H9 (cell line): ENCODE measurements at regions not wholly inside any gene's neighbourhood (a gene's known extent, or its start where the extent isn't known, plus 50 kb on each side); places are given as distances from the start of the nearest gene placed in this dataset.
A peak's percentile ranks its signal among the peaks of the same experiment; 100 is the strongest.

Experiments used
- DNase-seq: peaks from one replicate; pipeline ENCODE4 v3.0.0-alpha.2; 2017
- H2AFZ ChIP-seq: one replicate; pipeline ENCODE4 v1.6.1; 2013; ENCODE audit warnings: mild to moderate bottlenecking, low read length, control low read depth, moderate library complexity
- H2AK5ac ChIP-seq: 2 replicates; pipeline ENCODE4 v1.6.1; 2013; ENCODE audit warnings: low read length, control low read depth, mixed read lengths; ENCODE audit not compliant: insufficient read length
- H2BK120ac ChIP-seq: one replicate; pipeline ENCODE4 v1.6.1; 2013; ENCODE audit warnings: low read depth, mild to moderate bottlenecking, low read length, control low read depth, inconsistent platforms; ENCODE audit not compliant: poor library complexity, severe bottlenecking
- H2BK12ac ChIP-seq: 2 replicates; pipeline ENCODE4 v1.6.1; 2013; ENCODE audit warnings: low read length, control low read depth, mixed read lengths, low read depth; ENCODE audit not compliant: insufficient read length
- H2BK15ac ChIP-seq: 2 replicates; pipeline ENCODE4 v1.6.1; 2013; ENCODE audit warnings: low read depth, low read length, control low read depth
- H2BK20ac ChIP-seq: one replicate; pipeline ENCODE4 v1.6.1; 2013; ENCODE audit warnings: low read depth, mild to moderate bottlenecking, low read length, control low read depth, inconsistent platforms; ENCODE audit not compliant: poor library complexity, severe bottlenecking
- H2BK5ac ChIP-seq: 2 replicates; pipeline ENCODE4 v1.6.1; 2013; ENCODE audit warnings: low read length, control low read depth, mixed read lengths; ENCODE audit not compliant: insufficient read length
- H3K14ac ChIP-seq: 2 replicates; pipeline ENCODE4 v1.6.1; 2013; ENCODE audit warnings: low read length, control low read depth; ENCODE audit not compliant: insufficient read depth
- H3K18ac ChIP-seq: 2 replicates; pipeline ENCODE4 v1.6.1; 2013; ENCODE audit warnings: low read depth, mild to moderate bottlenecking, mixed read lengths, low read length, control low read depth; ENCODE audit not compliant: insufficient read length
- H3K23ac ChIP-seq: 2 replicates; pipeline ENCODE4 v1.6.1; 2013; ENCODE audit warnings: low read length, control low read depth, mixed read lengths, low read depth; ENCODE audit not compliant: insufficient read length
- H3K23me2 ChIP-seq: 2 replicates; pipeline ENCODE4 v1.6.1; 2013; ENCODE audit warnings: low read depth, mild to moderate bottlenecking, mixed read lengths, low read length, control low read depth; ENCODE audit not compliant: insufficient read length, poor library complexity, severe bottlenecking
- H3K27ac ChIP-seq: 2 replicates; pipeline ENCODE4 v1.5.1; 2013; ENCODE audit warnings: low read length, control low read depth, mixed read lengths, low read depth; ENCODE audit not compliant: insufficient read length
- H3K27me3 ChIP-seq: 2 replicates; pipeline ENCODE4 v1.6.1; 2013; ENCODE audit warnings: low read length, control low read depth, inconsistent platforms; ENCODE audit not compliant: insufficient read depth
- H3K4ac ChIP-seq: 2 replicates; pipeline ENCODE4 v1.6.1; 2013; ENCODE audit warnings: low read depth, mild to moderate bottlenecking, control low read depth, inconsistent platforms, low read length, moderate library complexity
- H3K4me1 ChIP-seq: 2 replicates; pipeline ENCODE4 v1.6.1; 2013; ENCODE audit warnings: low read length, control low read depth, inconsistent platforms; ENCODE audit not compliant: insufficient read depth
- H3K4me2 ChIP-seq: 2 replicates; pipeline ENCODE4 v1.6.1; 2013; ENCODE audit warnings: low read length, control low read depth, mixed read lengths; ENCODE audit not compliant: insufficient read length, insufficient read depth
- H3K56ac ChIP-seq: 2 replicates; pipeline ENCODE4 v1.6.1; 2013; ENCODE audit warnings: low read depth, mild to moderate bottlenecking, mixed read lengths, low read length, control low read depth; ENCODE audit not compliant: insufficient read length
- H3K79me1 ChIP-seq: 2 replicates; pipeline ENCODE4 v1.6.1; 2013; ENCODE audit warnings: low read depth, mild to moderate bottlenecking, moderate library complexity, low read length, control low read depth, inconsistent platforms; ENCODE audit not compliant: insufficient read depth, poor library complexity, severe bottlenecking
- H3K79me2 ChIP-seq: 2 replicates; pipeline ENCODE4 v1.6.1; 2013; ENCODE audit warnings: low read length, control low read depth, inconsistent platforms; ENCODE audit not compliant: insufficient read depth
- H3K9ac ChIP-seq: 2 replicates; pipeline ENCODE4 v1.6.1; 2013; ENCODE audit warnings: low read length, control low read depth, mixed read lengths; ENCODE audit not compliant: insufficient read length; ENCODE audit errors: extremely low read depth
- H3K9me3 ChIP-seq: one replicate; pipeline ENCODE4 v1.6.1; 2013; ENCODE audit warnings: low read depth, low read length, inconsistent platforms; ENCODE audit not compliant: control insufficient read depth
- H3T11ph ChIP-seq: one replicate; pipeline ENCODE4 v1.6.1; 2013; ENCODE audit warnings: mild to moderate bottlenecking, low read length, control low read depth, inconsistent platforms
- H4K20me1 ChIP-seq: one replicate; pipeline ENCODE4 v1.6.1; 2013; ENCODE audit not compliant: control insufficient read depth, insufficient read length, insufficient read depth
- H4K5ac ChIP-seq: 2 replicates; pipeline ENCODE4 v1.6.1; 2013; ENCODE audit warnings: low read depth, mild to moderate bottlenecking, mixed read lengths, low read length, control low read depth; ENCODE audit not compliant: insufficient read length
- H4K8ac ChIP-seq: replicated peaks from 2 replicates; pipeline ENCODE4 v1.6.1; 2013; ENCODE audit warnings: low read length, control low read depth, mixed read lengths, low read depth; ENCODE audit not compliant: insufficient read length
- H4K91ac ChIP-seq: 2 replicates; pipeline ENCODE4 v1.6.1; 2013; ENCODE audit warnings: low read depth, mild to moderate bottlenecking, moderate library complexity, mixed read lengths, low read length, control low read depth; ENCODE audit not compliant: insufficient read length
- H3K27ac Mint-ChIP-seq, 3 experiments: 2 replicates in 2 of 3; 3 replicates in 1 of 3; pipeline ENCODE4 v1.8.0; 2020 to 2021; ENCODE audit warnings: mixed read lengths in 3 of 3, mild to moderate bottlenecking in 1 of 3, moderate library complexity in 1 of 3
- H3K27me3 Mint-ChIP-seq: 2 replicates; pipeline ENCODE4 v1.8.0; 2021; ENCODE audit warnings: low read depth, mild to moderate bottlenecking, moderate library complexity, mixed read lengths
- H3K36me3 Mint-ChIP-seq, 3 experiments: 2 replicates in 2 of 3; 3 replicates in 1 of 3; pipeline ENCODE4 v1.8.0; 2020 to 2021; ENCODE audit warnings: low read depth in 3 of 3, mixed read lengths in 3 of 3; ENCODE audit not compliant: insufficient read depth in 1 of 3
- H3K4me1 Mint-ChIP-seq, 2 experiments: 2 replicates each; pipeline ENCODE4 v1.8.0; 2020; ENCODE audit warnings: mixed read lengths in 2 of 2
- H3K4me3 Mint-ChIP-seq, 2 experiments: 2 replicates in 1 of 2; 3 replicates in 1 of 2; pipeline ENCODE4 v1.8.0; 2020 to 2021; ENCODE audit warnings: mild to moderate bottlenecking in 2 of 2, mixed read lengths in 2 of 2, moderate library complexity in 1 of 2
- H3K9me3 Mint-ChIP-seq, 2 experiments: 2 replicates in 1 of 2; 3 replicates in 1 of 2; pipeline ENCODE4 v1.8.0; 2020; ENCODE audit warnings: mild to moderate bottlenecking in 2 of 2, mixed read lengths in 2 of 2, moderate library complexity in 1 of 2
- WGBS: extraction: QIAGEN DNeasy Blood & Tissue Kit; methylation state at CpG from one replicate; pipeline ENCODE4 v1.1.7; 2013; ENCODE audit warnings: missing lambda C conversion rate, low lambda C conversion rate, mixed read lengths; ENCODE audit not compliant: insufficient read length; ENCODE audit errors: extremely low coverage; 5-methylcytosine and 5-hydroxymethylcytosine counted together
- TF ChIP-seq, protein P1 (sequence below): fragments of 200-600 bp; sonication (generic); conservative IDR thresholded peaks from 3 replicates; pipeline ENCODE4 v1.8.0; 2021; ENCODE audit warnings: antibody characterized with exemption, mild to moderate bottlenecking

GRCh38 chr14:101019541-101019940, 116.0 kb upstream of the RTL1 start:
- H4K8ac ChIP-seq, result no peak overlapping the region
- H3T11ph ChIP-seq, result no peak overlapping the region
- no peak overlapping the region for H3K56ac ChIP-seq
- no peak overlapping the region for H2BK5ac ChIP-seq
- H4K20me1 ChIP-seq, result no peaks in the 10 kb centered on the region
- no peak overlapping the region for H3K4me3 Mint-ChIP-seq
- H3K27ac ChIP-seq, result no peak overlapping the region
- H2BK15ac ChIP-seq, result no peak overlapping the region
- H3K9ac ChIP-seq, result no peak overlapping the region
- DNase-seq, result peak; percentile 13
- no peaks in the 10 kb centered on the region for H3K79me1 ChIP-seq
- no peaks in the 10 kb centered on the region for H3K27me3 ChIP-seq
- no peaks in the 10 kb centered on the region for H3K4me1 ChIP-seq
- no peak overlapping the region for H3K18ac ChIP-seq
- H4K91ac ChIP-seq, result no peak overlapping the region
- no peak overlapping the region for H3K23ac ChIP-seq
- H3K79me2 ChIP-seq, result no peaks in the 10 kb centered on the region
- H2BK12ac ChIP-seq, result no peak overlapping the region
- H3K4me2 ChIP-seq, result no peak overlapping the region
- no peak overlapping the region for H3K4ac ChIP-seq
- no CpG with 5 or more reads among the region's 2 CpGs for WGBS
- peaks cover 6 to 15% (median 7%) of the 10 kb centered on the region in 3 experiments; a peak in 5 of 7 replicates for H3K36me3 Mint-ChIP-seq
- no peak overlapping the region for H2AK5ac ChIP-seq
- no peak overlapping the region for H2AFZ ChIP-seq
- H3K9me3 Mint-ChIP-seq, result peaks cover 25 to 34% of the 10 kb centered on the region in 2 experiments; a peak in 4 of 5 replicates
- H2BK20ac ChIP-seq, result no peak overlapping the region
- TF ChIP-seq, protein P1, sequence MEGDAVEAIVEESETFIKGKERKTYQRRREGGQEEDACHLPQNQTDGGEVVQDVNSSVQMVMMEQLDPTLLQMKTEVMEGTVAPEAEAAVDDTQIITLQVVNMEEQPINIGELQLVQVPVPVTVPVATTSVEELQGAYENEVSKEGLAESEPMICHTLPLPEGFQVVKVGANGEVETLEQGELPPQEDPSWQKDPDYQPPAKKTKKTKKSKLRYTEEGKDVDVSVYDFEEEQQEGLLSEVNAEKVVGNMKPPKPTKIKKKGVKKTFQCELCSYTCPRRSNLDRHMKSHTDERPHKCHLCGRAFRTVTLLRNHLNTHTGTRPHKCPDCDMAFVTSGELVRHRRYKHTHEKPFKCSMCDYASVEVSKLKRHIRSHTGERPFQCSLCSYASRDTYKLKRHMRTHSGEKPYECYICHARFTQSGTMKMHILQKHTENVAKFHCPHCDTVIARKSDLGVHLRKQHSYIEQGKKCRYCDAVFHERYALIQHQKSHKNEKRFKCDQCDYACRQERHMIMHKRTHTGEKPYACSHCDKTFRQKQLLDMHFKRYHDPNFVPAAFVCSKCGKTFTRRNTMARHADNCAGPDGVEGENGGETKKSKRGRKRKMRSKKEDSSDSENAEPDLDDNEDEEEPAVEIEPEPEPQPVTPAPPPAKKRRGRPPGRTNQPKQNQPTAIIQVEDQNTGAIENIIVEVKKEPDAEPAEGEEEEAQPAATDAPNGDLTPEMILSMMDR, result no peak
- peaks cover 7% of the 10 kb centered on the region in 2 experiments for H3K4me1 Mint-ChIP-seq
- peaks cover 24% of the 10 kb centered on the region for H3K27me3 Mint-ChIP-seq
- no peaks in the 10 kb centered on the region for H3K9me3 ChIP-seq
- H4K5ac ChIP-seq, result no peak overlapping the region
- no peaks in the 10 kb centered on the region for H3K23me2 ChIP-seq
- H3K14ac ChIP-seq, result no peak overlapping the region
- no peak overlapping the region for H3K27ac Mint-ChIP-seq
- no peak overlapping the region for H2BK120ac ChIP-seq
